Keratinocyte (primary cell): ENCODE measurements at regions not wholly inside any gene's neighbourhood (a gene's known extent, or its start where the extent isn't known, plus 50 kb on each side); places are given as distances from the start of the nearest gene placed in this dataset.

Experiments used
- EZH2 ChIP-seq: IDR thresholded peaks from one replicate; pipeline ENCODE4 v1.6.1; 2012; ENCODE audit warnings: inconsistent platforms, mild to moderate bottlenecking, low read length, moderate library complexity
- TF ChIP-seq, protein P1 (sequence below), 3 experiments: IDR thresholded peaks in 1 of 3; conservative IDR thresholded peaks in 1 of 3; optimal IDR thresholded peaks in 1 of 3; 2 replicates in 2 of 3; 3 replicates in 1 of 3; pipeline versions ENCODE3 to v1.5.1; 2011; ENCODE audit warnings: low read length in 3 of 3, mild to moderate bottlenecking in 3 of 3, moderate library complexity in 2 of 3, control low read depth in 1 of 3, inconsistent platforms in 1 of 3; ENCODE audit not compliant: insufficient read depth in 2 of 3; ENCODE audit errors: extremely low read depth in 1 of 3

DNA sequence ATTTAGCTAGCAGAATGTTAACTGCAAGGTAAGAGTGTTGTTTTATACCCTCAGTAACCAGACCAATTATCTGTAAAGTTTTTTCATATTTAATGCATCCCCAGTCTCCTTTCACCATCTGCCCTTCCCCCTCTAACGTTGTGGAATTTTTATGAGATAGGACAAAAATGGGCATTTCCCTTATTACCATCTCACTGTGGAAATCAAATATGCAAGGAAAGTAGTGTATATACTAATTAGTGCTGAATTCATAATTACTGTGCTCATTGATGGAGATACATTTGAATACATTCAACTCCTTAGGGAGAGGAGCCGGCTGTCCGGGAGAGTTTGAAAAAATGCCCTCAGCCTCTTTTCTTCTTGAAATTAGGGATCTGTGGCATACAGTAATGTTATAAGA lies 423.4 kb upstream of the MGMT start:
- TF ChIP-seq, protein P1, sequence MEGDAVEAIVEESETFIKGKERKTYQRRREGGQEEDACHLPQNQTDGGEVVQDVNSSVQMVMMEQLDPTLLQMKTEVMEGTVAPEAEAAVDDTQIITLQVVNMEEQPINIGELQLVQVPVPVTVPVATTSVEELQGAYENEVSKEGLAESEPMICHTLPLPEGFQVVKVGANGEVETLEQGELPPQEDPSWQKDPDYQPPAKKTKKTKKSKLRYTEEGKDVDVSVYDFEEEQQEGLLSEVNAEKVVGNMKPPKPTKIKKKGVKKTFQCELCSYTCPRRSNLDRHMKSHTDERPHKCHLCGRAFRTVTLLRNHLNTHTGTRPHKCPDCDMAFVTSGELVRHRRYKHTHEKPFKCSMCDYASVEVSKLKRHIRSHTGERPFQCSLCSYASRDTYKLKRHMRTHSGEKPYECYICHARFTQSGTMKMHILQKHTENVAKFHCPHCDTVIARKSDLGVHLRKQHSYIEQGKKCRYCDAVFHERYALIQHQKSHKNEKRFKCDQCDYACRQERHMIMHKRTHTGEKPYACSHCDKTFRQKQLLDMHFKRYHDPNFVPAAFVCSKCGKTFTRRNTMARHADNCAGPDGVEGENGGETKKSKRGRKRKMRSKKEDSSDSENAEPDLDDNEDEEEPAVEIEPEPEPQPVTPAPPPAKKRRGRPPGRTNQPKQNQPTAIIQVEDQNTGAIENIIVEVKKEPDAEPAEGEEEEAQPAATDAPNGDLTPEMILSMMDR (optimal IDR thresholded peaks at IDR 0.05 in 1 of 3, IDR thresholded peaks at IDR 0.05 in 1 of 3, conservative IDR thresholded peaks at IDR 0.05 in 1 of 3; ENCODE audit: extremely low read depth in 1 of 3, insufficient read depth in 2 of 3, low read length in 3 of 3): no peak
- no peak for TF ChIP-seq EZH2
